GM12878 (cell line): ENCODE measurements at regions not wholly inside any gene's neighbourhood (a gene's known extent, or its start where the extent isn't known, plus 50 kb on each side); places are given as distances from the start of the nearest gene placed in this dataset.

Experiments
- ATAC-seq: fragments of 200-7000 bp; cut with Tn5 transposase; 3 replicates; pipeline ENCODE4 v1.9.1; 2020; ENCODE audit warnings: mild to moderate bottlenecking, moderate library complexity
- BruUV-seq: library from RNA; stranded (reverse); fragments of 400-500 nt; replicated peaks from 2 replicates; lab custom pipeline; 2021; lab: Mats Ljungman, UMichigan
- CTCF ChIA-PET: fragments of 300-600 bp; sonication (Branson Sonifier 250); formaldehyde crosslinking; extraction: SDS; loops from one replicate; lab custom pipeline; 2021; ENCODE audit warnings: inconsistent platforms; lab: Yijun Ruan, JAX
- POLR2A ChIA-PET: fragments of 350-600 bp; formaldehyde crosslinking; extraction: SDS; loops from one replicate; lab custom pipeline; 2021; ENCODE audit warnings: inconsistent platforms; lab: Charles Lee
- RAD21 ChIA-PET: fragments of 300-600 bp; sonication (Branson Sonifier 250); formaldehyde crosslinking; loops from one replicate; lab custom pipeline; 2023; ENCODE audit warnings: antibody characterized with exemption; ENCODE audit not compliant: unreplicated experiment; lab: Charles Lee
- SMC1A ChIA-PET: fragments of 300-600 bp; sonication (Branson Sonifier 250); formaldehyde crosslinking; loops from one replicate; lab custom pipeline; 2023; ENCODE audit not compliant: unreplicated experiment, uncharacterized antibody; lab: Charles Lee
- DNase-seq: peaks from one replicate; pipeline ENCODE4 v3.0.0-alpha.2; 2011; ENCODE audit warnings: low read depth, low spot score
- FAIRE-seq: peaks from 3 replicates; lab custom pipeline; 2011; peaks lifted over from hg19 to GRCh38; lab: Jason Lieb, UNC
- H2AFZ ChIP-seq: 2 replicates; pipeline ENCODE4 v1.6.0; 2011; ENCODE audit warnings: low read depth, low read length, control low read depth; ENCODE audit not compliant: control insufficient read depth
- H3K27ac ChIP-seq: 2 replicates; pipeline ENCODE4 v1.5.1; 2011; ENCODE audit warnings: control low read depth; ENCODE audit not compliant: control insufficient read depth, insufficient read depth
- H3K27me3 ChIP-seq, 2 experiments: replicated peaks in 1 of 2; 2 replicates each; pipeline versions ENCODE4 v1.6.0 to v1.6.1; 2011; ENCODE audit warnings: low read length in 1 of 2; ENCODE audit not compliant: control insufficient read depth in 2 of 2, insufficient read depth in 2 of 2
- H3K36me3 ChIP-seq, 2 experiments: 2 replicates each; pipeline ENCODE4 v1.5.1; 2011; ENCODE audit warnings: low read length in 1 of 2; ENCODE audit not compliant: control insufficient read depth in 2 of 2, insufficient read depth in 2 of 2
- H3K4me1 ChIP-seq: 2 replicates; pipeline ENCODE4 v1.6.1; 2011; ENCODE audit warnings: mild to moderate bottlenecking, low read length, moderate library complexity, mixed read lengths; ENCODE audit not compliant: control insufficient read depth, insufficient read depth
- H3K4me2 ChIP-seq: 2 replicates; pipeline ENCODE4 v1.6.0; 2011; ENCODE audit warnings: control low read depth; ENCODE audit not compliant: control insufficient read depth, insufficient read depth
- H3K4me3 ChIP-seq: fragments of 200-600 bp; sonication (generic); 2 replicates; pipeline ENCODE4 v1.5.1; 2016
- H3K79me2 ChIP-seq: 2 replicates; pipeline ENCODE4 v1.6.0; 2011; ENCODE audit warnings: low read length; ENCODE audit not compliant: control insufficient read depth, insufficient read depth
- H3K9ac ChIP-seq: 2 replicates; pipeline ENCODE4 v1.8.0; 2011; ENCODE audit warnings: low read length, control low read depth, mixed read lengths; ENCODE audit not compliant: control insufficient read depth, insufficient read depth
- H3K9me3 ChIP-seq: replicated peaks from 3 replicates; pipeline ENCODE4 v1.5.1; 2011; ENCODE audit warnings: mild to moderate bottlenecking, low read length; ENCODE audit not compliant: control insufficient read depth, insufficient read depth
- H4K20me1 ChIP-seq: 2 replicates; pipeline ENCODE4 v1.6.0; 2011; ENCODE audit not compliant: control insufficient read depth, insufficient read depth
- BACH1 ChIP-seq: fragments of 450-650 bp; IDR thresholded peaks from 2 replicates; pipeline ENCODE4 v1.6.1; 2017; ENCODE audit warnings: mild to moderate bottlenecking, borderline replicate concordance
- BCL11A ChIP-seq: IDR thresholded peaks from 2 replicates; pipeline ENCODE4 v1.6.1; 2011; ENCODE audit warnings: low read depth, low read length
- CEBPB ChIP-seq, 2 experiments: fragments of 150-350 bp in 1 of 2; IDR thresholded peaks; 2 replicates each; pipeline ENCODE4 v1.6.1; 2012 to 2014; ENCODE audit warnings: low read depth in 2 of 2, low read length in 2 of 2, borderline replicate concordance in 1 of 2, inconsistent platforms in 1 of 2
- ETV6 ChIP-seq, 2 experiments: fragments of 450-650 bp in 1 of 2; IDR thresholded peaks in 1 of 2; conservative IDR thresholded peaks in 1 of 2; 2 replicates each; pipeline ENCODE4 v1.6.1; 2014; ENCODE audit warnings: antibody characterized with exemption in 1 of 2, borderline replicate concordance in 1 of 2, low read depth in 1 of 2, mild to moderate bottlenecking in 1 of 2, moderate library complexity in 1 of 2
- EZH2 ChIP-seq: IDR thresholded peaks from 2 replicates; pipeline ENCODE4 v1.6.1; 2012; ENCODE audit warnings: low read depth, mild to moderate bottlenecking, control low read depth, inconsistent platforms, low read length, borderline replicate concordance; ENCODE audit not compliant: control insufficient read depth
- KLF5 ChIP-seq: fragments of 450-650 bp; IDR thresholded peaks from 2 replicates; pipeline ENCODE4 v1.6.1; 2014; ENCODE audit warnings: mild to moderate bottlenecking; ENCODE audit not compliant: partially characterized antibody
- NBN ChIP-seq: fragments of 450-650 bp; IDR thresholded peaks from 2 replicates; pipeline ENCODE4 v1.6.1; 2016
- NFXL1 ChIP-seq: fragments of 450-650 bp; IDR thresholded peaks from 2 replicates; pipeline ENCODE4 v1.6.1; 2017; ENCODE audit warnings: antibody characterized with exemption, mild to moderate bottlenecking, borderline replicate concordance
- RB1 ChIP-seq: fragments of 450-650 bp; formaldehyde crosslinking; IDR thresholded peaks from 2 replicates; pipeline ENCODE4 v1.6.1; 2017; ENCODE audit warnings: mild to moderate bottlenecking, borderline replicate concordance
- RUNX3 ChIP-seq: IDR thresholded peaks from 2 replicates; pipeline ENCODE4 v1.6.1; 2012; ENCODE audit warnings: low read length, inconsistent platforms
- TCF12 ChIP-seq: IDR thresholded peaks from 2 replicates; pipeline ENCODE4 v1.6.1; 2011; ENCODE audit warnings: low read depth, mild to moderate bottlenecking, low read length
- TCF3 ChIP-seq: IDR thresholded peaks from 2 replicates; pipeline ENCODE4 v1.6.1; 2012; ENCODE audit warnings: low read depth, mild to moderate bottlenecking, low read length, borderline replicate concordance; ENCODE audit not compliant: insufficient read depth
- ZNF274 ChIP-seq: IDR thresholded peaks from one replicate; pipeline ENCODE4 v1.8.0; 2011; ENCODE audit not compliant: insufficient read length, insufficient read depth
- WGBS: methylation state at CpG from one replicate; pipeline ENCODE4 v1.1.6; 2016; ENCODE audit warnings: low lambda C conversion rate; ENCODE audit not compliant: insufficient replicate concordance, insufficient coverage; ENCODE audit errors: missing lambda C conversion rate; 5-methylcytosine and 5-hydroxymethylcytosine counted together
- in situ Hi-C: fragments of 300-500 bp; cut with MboI; formaldehyde crosslinking; loops from 9 replicates; pipeline ENCODE4 v1.14.3; 2018; ENCODE audit warnings: mixed read lengths
- intact Hi-C: fragments of 100-400 bp; cut with micrococcal nuclease; formaldehyde crosslinking; loops from one replicate; pipeline ENCODE4 v1.14.2; 2022; ENCODE audit not compliant: unreplicated experiment

- TF ChIP-seq RUNX3 (no peak), CEBPB (IDR thresholded peaks at IDR 0.05; ENCODE audit: borderline replicate concordance in 1 of 2, low read depth in 2 of 2, low read length in 2 of 2) (no peak), KLF5 (no peak), BACH1 (no peak), TCF3 (no peak), ETV6 (conservative IDR thresholded peaks at IDR 0.05 in 1 of 2, IDR thresholded peaks at IDR 0.05 in 1 of 2; ENCODE audit: borderline replicate concordance in 1 of 2, low read depth in 1 of 2) (no peak), NBN (no peak)
These were observed 461.2 kb upstream of the PCDH7 start (continued) for GRCh38 chr4:30258949-30259348.

DNA sequence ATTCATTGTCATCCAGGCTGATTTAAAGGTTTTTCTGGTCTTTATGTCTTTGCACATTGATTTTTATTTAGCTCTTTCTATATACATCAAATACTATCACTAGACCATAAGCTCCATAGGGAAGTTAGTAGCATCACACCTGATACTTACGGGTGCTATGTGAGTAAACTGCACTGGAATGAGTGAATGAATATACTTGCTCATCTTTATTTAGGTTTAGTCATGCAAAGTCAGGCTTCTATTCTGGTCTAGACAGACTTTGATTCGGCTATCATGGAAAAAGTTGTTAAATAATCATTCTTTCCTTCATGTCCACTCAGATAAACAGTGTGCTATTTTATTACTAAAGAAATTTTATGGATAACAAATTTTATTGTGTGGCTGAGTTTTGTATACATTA, 457.8 kb upstream of the PCDH7 start:
- in situ Hi-C loops, result no loop called here
- 3% methylated on average over 2 of the region's 2 CpGs for WGBS
- Histone ChIP-seq H3K4me3 (no peak overlapping the region), H4K20me1 (no peaks in the 10 kb centered on the region), H3K4me2 (no peak overlapping the region), H3K36me3 (no peaks in the 10 kb centered on the region), H3K27me3 (no peaks in the 10 kb centered on the region), H2AFZ (no peak overlapping the region), H3K27ac (no peak overlapping the region), H3K79me2 (no peaks in the 10 kb centered on the region), H3K9ac (no peak overlapping the region), H3K4me1 (no peaks in the 10 kb centered on the region), H3K9me3 (no peaks in the 10 kb centered on the region)
- FAIRE-seq (no peak), DNase-seq (no peak), ATAC-seq (no peak)
- POLR2A ChIA-PET, result no interaction called here
- RAD21 ChIA-PET, result no interaction called here
- no TSS peak for BruUV-seq
- intact Hi-C loops, result no loop called here
- CTCF ChIA-PET, result no interaction called here
- TF ChIP-seq TCF12, result no peak
- TF ChIP-seq, all 136 proteins: peak for 0
- SMC1A ChIA-PET, result interaction anchor here (0.8 kb wide), 1 partner anchor 89 kb away, joined by 3 read pairs; no protein-coding TSS in a partner anchor

GRCh38 chr4:30264465-30264864, 455.7 kb upstream of the PCDH7 start:
- no TSS peak for BruUV-seq
- POLR2A ChIA-PET, result no interaction called here
- H3K79me2 ChIP-seq, result no peaks in the 10 kb centered on the region
- in situ Hi-C loops (no loop called here), intact Hi-C loops (no loop called here)
- H3K4me2 ChIP-seq, result no peak overlapping the region
- H3K9me3 ChIP-seq, result no peaks in the 10 kb centered on the region
- no peaks in the 10 kb centered on the region for H3K36me3 ChIP-seq
- no peak overlapping the region for H3K27ac ChIP-seq
- TF ChIP-seq ZNF274, result no peak
- no peak for TF ChIP-seq EZH2
- TF ChIP-seq RB1, result no peak
- no peak for TF ChIP-seq BCL11A
- no peak for TF ChIP-seq NFXL1
- 20% methylated on average over 15 of the region's 15 CpGs for WGBS
- H3K4me1 ChIP-seq, result no peaks in the 10 kb centered on the region
- H3K9ac ChIP-seq, result no peak overlapping the region
- H3K27me3 ChIP-seq, result no peaks in the 10 kb centered on the region
- no peak for ATAC-seq
- RAD21 ChIA-PET, result no interaction called here
- no peak overlapping the region for H2AFZ ChIP-seq
- CTCF ChIA-PET, result no interaction called here
- H3K4me3 ChIP-seq, result no peak overlapping the region
- SMC1A ChIA-PET, result no interaction called here
- no peaks in the 10 kb centered on the region for H4K20me1 ChIP-seq
- no peak for FAIRE-seq
- no peak for DNase-seq
